Glutamatergic neuron (in vitro differentiated cells): ENCODE measurements at regions not wholly inside any gene's neighbourhood (a gene's known extent, or its start where the extent isn't known, plus 50 kb on each side); places are given as distances from the start of the nearest gene placed in this dataset.

ENCODE experiments used
- DNase-seq: peaks from one replicate; pipeline ENCODE4 v3.0.0; 2022
- H3K27ac Mint-ChIP-seq: one replicate; pipeline ENCODE4 v1.8.0; 2020; ENCODE audit warnings: mild to moderate bottlenecking, mixed read lengths, inconsistent platforms; ENCODE audit not compliant: unreplicated experiment
- H3K27me3 Mint-ChIP-seq: one replicate; pipeline ENCODE4 v1.8.0; 2020; ENCODE audit warnings: mild to moderate bottlenecking, moderate library complexity, mixed read lengths, inconsistent platforms; ENCODE audit not compliant: unreplicated experiment
- H3K36me3 Mint-ChIP-seq: one replicate; pipeline ENCODE4 v1.8.0; 2020; ENCODE audit warnings: mild to moderate bottlenecking, mixed read lengths, inconsistent platforms; ENCODE audit not compliant: unreplicated experiment
- H3K4me1 Mint-ChIP-seq: one replicate; pipeline ENCODE4 v1.8.0; 2020; ENCODE audit warnings: mild to moderate bottlenecking, low read depth, mixed read lengths, inconsistent platforms; ENCODE audit not compliant: unreplicated experiment
- H3K4me3 Mint-ChIP-seq: one replicate; pipeline ENCODE4 v1.8.0; 2020; ENCODE audit warnings: mild to moderate bottlenecking, mixed read lengths, inconsistent platforms; ENCODE audit not compliant: unreplicated experiment
- H3K9me3 Mint-ChIP-seq: one replicate; pipeline ENCODE4 v1.8.0; 2020; ENCODE audit warnings: mild to moderate bottlenecking, moderate library complexity, mixed read lengths, inconsistent platforms; ENCODE audit not compliant: unreplicated experiment
- CTCF ChIP-seq: fragments of 200-600 bp; sonication (generic); IDR thresholded peaks from one replicate; pipeline ENCODE4 v1.5.0; 2021; ENCODE audit not compliant: partially characterized antibody, unreplicated experiment

- Mint-ChIP-seq H3K27me3 (no peaks in the 10 kb centered on the region), H3K27ac (no peak overlapping the region), H3K4me3 (no peak overlapping the region), H3K9me3 (no peaks in the 10 kb centered on the region), H3K36me3 (no peaks in the 10 kb centered on the region), H3K4me1 (no peaks in the 10 kb centered on the region)
- no peak for TF ChIP-seq CTCF
- no peak for DNase-seq
Observed at GRCh38 chr4:110905367-110905766, 282.5 kb upstream of the PITX2 start.

DNA sequence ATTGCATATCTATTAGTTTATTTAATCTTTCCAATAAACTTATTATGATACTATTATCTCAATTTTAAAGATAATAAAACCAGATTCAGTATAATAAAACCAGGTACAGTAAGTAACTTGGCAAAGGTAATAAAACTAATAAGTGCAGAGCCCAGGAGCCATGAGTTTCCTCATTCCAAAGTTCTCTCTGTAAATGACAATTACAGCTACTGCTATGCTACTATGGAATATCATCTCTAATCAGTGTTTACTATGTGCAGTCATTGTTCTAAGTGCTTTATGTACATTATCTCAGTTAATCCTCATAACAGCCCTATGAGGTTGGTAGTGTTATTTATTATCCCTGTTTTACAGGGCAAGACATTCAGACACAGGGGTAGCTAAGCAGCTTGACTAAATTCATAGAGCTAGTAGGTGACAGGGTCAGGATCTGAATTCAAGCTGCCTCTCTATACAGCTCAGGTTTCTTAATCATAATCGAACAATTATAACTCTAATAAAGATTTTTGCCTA is 285.0 kb upstream of the PITX2 start:
- no peak for TF ChIP-seq CTCF
- Mint-ChIP-seq H3K36me3 (no peaks in the 10 kb centered on the region), H3K4me1 (no peaks in the 10 kb centered on the region), H3K27me3 (no peaks in the 10 kb centered on the region), H3K4me3 (no peak overlapping the region), H3K9me3 (no peaks in the 10 kb centered on the region), H3K27ac (no peak overlapping the region)
- no peak for DNase-seq

- no peak for DNase-seq
- Mint-ChIP-seq H3K27ac (no peak overlapping the region), H3K27me3 (peaks cover 1% of the 10 kb centered on the region), H3K4me1 (no peaks in the 10 kb centered on the region), H3K4me3 (no peak overlapping the region), H3K36me3 (no peaks in the 10 kb centered on the region), H3K9me3 (no peaks in the 10 kb centered on the region)
- TF ChIP-seq CTCF = no peak
Observed at GRCh38 chr4:110914791-110915190, 291.9 kb upstream of the PITX2 start.

DNA sequence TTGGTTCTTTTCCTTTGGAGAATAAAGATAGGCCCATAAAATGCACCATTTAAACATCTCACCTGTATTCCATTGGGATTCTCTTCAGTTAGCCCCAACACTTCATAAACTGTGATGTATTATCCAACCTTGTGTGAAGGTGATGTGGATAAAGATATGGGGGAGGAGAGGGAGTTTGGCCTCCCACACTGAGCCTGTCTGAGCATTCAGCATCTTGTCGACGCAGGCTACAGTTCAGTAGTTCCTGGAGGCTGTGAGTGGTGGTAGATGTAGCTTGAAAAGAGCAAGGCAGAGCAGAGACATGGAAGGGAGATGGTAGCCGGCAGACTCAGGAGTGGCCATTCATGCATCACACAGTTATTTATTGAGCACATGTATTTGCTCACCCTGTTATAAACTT is 292.4 kb upstream of the PITX2 start:
- H3K9me3 Mint-ChIP-seq = no peaks in the 10 kb centered on the region
- peaks cover 1% of the 10 kb centered on the region for H3K27me3 Mint-ChIP-seq
- TF ChIP-seq CTCF = no peak
- DNase-seq = no peak
- no peaks in the 10 kb centered on the region for H3K4me1 Mint-ChIP-seq
- no peak overlapping the region for H3K4me3 Mint-ChIP-seq
- no peak overlapping the region for H3K27ac Mint-ChIP-seq
- H3K36me3 Mint-ChIP-seq = no peaks in the 10 kb centered on the region

GRCh38 chr4:110916505-110916904 is 293.6 kb upstream of the PITX2 start:
- H3K4me3 Mint-ChIP-seq = no peak overlapping the region
- no peak for DNase-seq
- no peaks in the 10 kb centered on the region for H3K9me3 Mint-ChIP-seq

More at GRCh38 chr4:110916505-110916904, 293.6 kb upstream of the PITX2 start:
- no peak for TF ChIP-seq CTCF
- Mint-ChIP-seq H3K27ac (no peak overlapping the region), H3K36me3 (no peaks in the 10 kb centered on the region), H3K27me3 (peaks cover 1% of the 10 kb centered on the region), H3K4me1 (no peaks in the 10 kb centered on the region)
